Spleen (tissue), 11 donors: ENCODE measurements at regions not wholly inside any gene's neighbourhood (a gene's known extent, or its start where the extent isn't known, plus 50 kb on each side); places are given as distances from the start of the nearest gene placed in this dataset.
A peak's percentile ranks its signal among the peaks of the same experiment; 100 is the strongest.

Source experiments
- DNase-seq: peaks from one replicate; pipeline ENCODE4 v3.0.0-alpha.2; 2020
- H3K27ac ChIP-seq, 8 donors: fragments of 200-600 bp; sonication (generic) in 7 of 8; 1 replicate in 4 of 8; 2 replicates in 4 of 8; pipeline versions ENCODE4 v1.5.0 to v1.8.0; 2016 to 2021; ENCODE audit warnings: inconsistent platforms in 4 of 8, mild to moderate bottlenecking in 4 of 8, moderate library complexity in 1 of 8
- H3K27me3 ChIP-seq, 7 donors: fragments of 200-600 bp; sonication (generic) in 6 of 7; replicated peaks in 1 of 7; 1 replicate in 4 of 7; 2 replicates in 3 of 7; pipeline versions ENCODE4 v1.5.0 to v1.8.0; 2016 to 2021; ENCODE audit warnings: inconsistent platforms in 3 of 7, mild to moderate bottlenecking in 1 of 7
- H3K36me3 ChIP-seq, 6 donors: fragments of 200-600 bp; sonication (generic) in 5 of 6; 1 replicate in 4 of 6; 2 replicates in 2 of 6; pipeline versions ENCODE4 v1.5.0 to v1.8.0; 2016 to 2021; ENCODE audit warnings: inconsistent platforms in 2 of 6
- H3K4me1 ChIP-seq, 6 donors: fragments of 200-600 bp; sonication (generic) in 5 of 6; 1 replicate in 3 of 6; 2 replicates in 3 of 6; pipeline versions ENCODE4 v1.5.0 to v1.8.0; 2016 to 2021; ENCODE audit warnings: inconsistent platforms in 3 of 6
- H3K4me3 ChIP-seq, 8 donors: fragments of 200-600 bp; sonication (generic) in 7 of 8; 1 replicate in 4 of 8; 2 replicates in 4 of 8; pipeline versions ENCODE4 v1.5.0 to v1.8.0; 2016 to 2021; ENCODE audit warnings: inconsistent platforms in 4 of 8, mild to moderate bottlenecking in 4 of 8, moderate library complexity in 2 of 8
- H3K9me3 ChIP-seq, 8 donors: fragments of 200-600 bp; sonication (generic) in 7 of 8; 1 replicate in 4 of 8; 2 replicates in 4 of 8; pipeline versions ENCODE4 v1.5.0 to v1.8.0; 2016 to 2021; ENCODE audit warnings: inconsistent platforms in 4 of 8
- CTCF ChIP-seq, 11 experiments: fragments of 200-600 bp in 7 of 11; fragments of 450-650 bp in 4 of 11; sonication (generic) in 4 of 11; IDR thresholded peaks in 8 of 11; conservative IDR thresholded peaks in 3 of 11; 1 replicate in 7 of 11; 2 replicates in 4 of 11; pipeline versions ENCODE4 v1.4.0 to v1.8.0; 2016 to 2021; ENCODE audit warnings: antibody characterized with exemption in 11 of 11, inconsistent platforms in 4 of 11, mild to moderate bottlenecking in 1 of 11
- POLR2A ChIP-seq, 3 donors: fragments of 450-650 bp; IDR thresholded peaks; one replicate each; pipeline ENCODE4 v1.5.1; 2017; ENCODE audit warnings: antibody characterized with exemption in 3 of 3, mild to moderate bottlenecking in 1 of 3
- POLR2AphosphoS5 ChIP-seq, 3 donors: sonication (generic); formaldehyde crosslinking; IDR thresholded peaks; one replicate each; pipeline ENCODE4 v1.5.1; 2017; ENCODE audit warnings: antibody characterized with exemption in 3 of 3
- WGBS, 5 donors: extraction: QIAGEN DNeasy Blood & Tissue Kit in 3 of 5; methylation state at CpG; one replicate each; pipeline versions ENCODE4 v1.1.5 to v1.1.7; 2013 to 2018; 5-methylcytosine and 5-hydroxymethylcytosine counted together
- intact Hi-C: fragments of 100-400 bp; cut with DNase I; formaldehyde crosslinking; loops from one replicate; pipeline ENCODE4 v1.15.0; 2023; ENCODE audit warnings: low total_unique reads
- donor health status: healthy with polysubstance abuse.
- donor health status: DM: no; HTN: no; CAD: no; lungs with moderate emphysema.
- donor health status: DM: no; HTN: no; CAD: no.
- donor health status: Bipolar disorder and iron deficiency.
- donor health status: healthy.
- donor health status: DM: no; HTN: no; CAD: no.
- donor health status: DM: yes; HTN: yes; CAD: no.

GRCh38 chr18:44325903-44326635 is 354.6 kb upstream of the SETBP1 start:
- Histone ChIP-seq H3K27ac (no peak overlapping the region), H3K9me3 (peaks cover 0 to 6% (median 0%) of the 10 kb centered on the region in 8 donors), H3K4me3 (no peak overlapping the region), H3K27me3 (no peaks in the 10 kb centered on the region), H3K4me1 (no peaks in the 10 kb centered on the region), H3K36me3 (no peaks in the 10 kb centered on the region)
- DNase-seq: no peak
- intact Hi-C loops: no loop called here
- TF ChIP-seq POLR2A (IDR thresholded peaks at IDR 0.05) (no peak), CTCF (IDR thresholded peaks at IDR 0.05 in 8 of 11, conservative IDR thresholded peaks at IDR 0.05 in 3 of 11) (peak in 6 of 11 experiments; percentile 20 to 46 (median 34))
- 39 to 50% (median 42%) methylated on average over 4 of the region's 4 CpGs for WGBS, 5 donors

GRCh38 chr18:44331656-44332570 is 348.8 kb upstream of the SETBP1 start:
- H3K4me3 ChIP-seq: no peak overlapping the region
- no peaks in the 10 kb centered on the region for H3K36me3 ChIP-seq
- H3K4me1 ChIP-seq: no peaks in the 10 kb centered on the region
- no peaks in the 10 kb centered on the region for H3K27me3 ChIP-seq
- intact Hi-C loops: no loop called here
- DNase-seq: no peak
- H3K9me3 ChIP-seq: peaks cover 0 to 16% (median 6%) of the 10 kb centered on the region in 8 donors
- H3K27ac ChIP-seq: no peak overlapping the region
- TF ChIP-seq POLR2AphosphoS5 (IDR thresholded peaks at IDR 0.05) (no peak), CTCF (IDR thresholded peaks at IDR 0.05 in 8 of 11, conservative IDR thresholded peaks at IDR 0.05 in 3 of 11) (no peak), POLR2A (IDR thresholded peaks at IDR 0.05) (no peak)
- WGBS, 5 donors: 80 to 89% (median 82%) methylated on average over 6 of the region's 6 CpGs

GRCh38 chr18:44341759-44342158 is 338.9 kb upstream of the SETBP1 start:
- WGBS, 5 donors: 50 to 90% (median 87%) methylated on average over 1 of the region's 1 CpG
- intact Hi-C loops: no loop called here
- H3K27ac ChIP-seq: no peak overlapping the region

More at GRCh38 chr18:44341759-44342158, 338.9 kb upstream of the SETBP1 start:
- Histone ChIP-seq H3K4me3 (no peak overlapping the region), H3K27me3 (no peaks in the 10 kb centered on the region), H3K4me1 (no peaks in the 10 kb centered on the region), H3K36me3 (no peaks in the 10 kb centered on the region), H3K9me3 (peaks cover 0 to 33% (median 24%) of the 10 kb centered on the region in 8 donors)
- DNase-seq: no peak
- TF ChIP-seq POLR2A (IDR thresholded peaks at IDR 0.05) (no peak), CTCF (IDR thresholded peaks at IDR 0.05 in 8 of 11, conservative IDR thresholded peaks at IDR 0.05 in 3 of 11) (no peak), POLR2AphosphoS5 (IDR thresholded peaks at IDR 0.05) (no peak)
